ENCODE measurements at regions not wholly inside any gene's neighbourhood (a gene's known extent, or its start where the extent isn't known, plus 50 kb on each side); places are given as distances from the start of the nearest gene placed in this dataset.

GRCh38 chr5:143476601-143477211 is 73.2 kb upstream of the NR3C1 start:
- in situ Hi-C loops (cut with HindIII; ENCODE audit: low sequenced_read_pairs): no loop called here

GRCh38 chr5:143474616-143475015 is 71.1 kb upstream of the NR3C1 start:
- in situ Hi-C loops (cut with HindIII; ENCODE audit: low sequenced_read_pairs): no loop called here

GRCh38 chr5:143473481-143473880 is 70.0 kb upstream of the NR3C1 start:
- in situ Hi-C loops (cut with HindIII; ENCODE audit: low sequenced_read_pairs): no loop called here

GRCh38 chr5:143472576-143472975 is 69.1 kb upstream of the NR3C1 start:
- in situ Hi-C loops (cut with HindIII; ENCODE audit: low sequenced_read_pairs): no loop called here

- in situ Hi-C loops (cut with HindIII; ENCODE audit: low sequenced_read_pairs): no loop called here
Measured at GRCh38 chr5:143471666-143472464, 68.4 kb upstream of the NR3C1 start.

- in situ Hi-C loops (cut with HindIII; ENCODE audit: low sequenced_read_pairs): no loop called here
Measured at GRCh38 chr5:143471041-143471509, 67.6 kb upstream of the NR3C1 start.

- in situ Hi-C loops (cut with HindIII; ENCODE audit: low sequenced_read_pairs): no loop called here
Measured at GRCh38 chr5:143470120-143470519, 66.6 kb upstream of the NR3C1 start.

GRCh38 chr5:143469125-143469524 is 65.6 kb upstream of the NR3C1 start:
- in situ Hi-C loops (cut with HindIII; ENCODE audit: low sequenced_read_pairs): no loop called here

- in situ Hi-C loops (cut with HindIII; ENCODE audit: low sequenced_read_pairs): no loop called here
Measured at GRCh38 chr5:143466632-143467031, 63.1 kb upstream of the NR3C1 start.

- in situ Hi-C loops (cut with HindIII; ENCODE audit: low sequenced_read_pairs): no loop called here
Measured at GRCh38 chr5:143464723-143465490, 61.4 kb upstream of the NR3C1 start.

GRCh38 chr5:143462431-143462830 is 58.9 kb upstream of the NR3C1 start:
- in situ Hi-C loops (cut with HindIII; ENCODE audit: low sequenced_read_pairs): no loop called here

GRCh38 chr5:143459433-143459832 is 55.9 kb upstream of the NR3C1 start:
- in situ Hi-C loops (cut with HindIII; ENCODE audit: low sequenced_read_pairs): no loop called here

GRCh38 chr5:143456952-143457547 is 53.6 kb upstream of the NR3C1 start:
- in situ Hi-C loops (cut with HindIII; ENCODE audit: low sequenced_read_pairs): no loop called here

- in situ Hi-C loops (cut with HindIII; ENCODE audit: low sequenced_read_pairs): no loop called here
Measured at GRCh38 chr5:143454936-143455516, 51.5 kb upstream of the NR3C1 start.

- in situ Hi-C loops (cut with HindIII; ENCODE audit: low sequenced_read_pairs): no loop called here
Measured at GRCh38 chr5:143453720-143454119, 50.2 kb upstream of the NR3C1 start.
